Spleen (tissue), 7 donors: ENCODE measurements at regions not wholly inside any gene's neighbourhood (a gene's known extent, or its start where the extent isn't known, plus 50 kb on each side); places are given as distances from the start of the nearest gene placed in this dataset.

Experiments
- POLR2A ChIP-seq, 3 donors: fragments of 450-650 bp; IDR thresholded peaks; one replicate each; pipeline ENCODE4 v1.5.1; 2017; ENCODE audit warnings: antibody characterized with exemption in 3 of 3, mild to moderate bottlenecking in 1 of 3
- TF ChIP-seq, protein P1 (sequence below), 11 experiments: fragments of 200-600 bp in 7 of 11; fragments of 450-650 bp in 4 of 11; sonication (generic) in 4 of 11; IDR thresholded peaks in 8 of 11; conservative IDR thresholded peaks in 3 of 11; 1 replicate in 7 of 11; 2 replicates in 4 of 11; pipeline versions ENCODE4 v1.4.0 to v1.8.0; 2016 to 2021; ENCODE audit warnings: antibody characterized with exemption in 11 of 11, inconsistent platforms in 4 of 11, mild to moderate bottlenecking in 1 of 11
- donor health status: DM: no; HTN: no; CAD: no; lungs with moderate emphysema.
- donor health status: DM: no; HTN: no; CAD: no.
- donor health status: DM: no; HTN: no; CAD: no.

DNA sequence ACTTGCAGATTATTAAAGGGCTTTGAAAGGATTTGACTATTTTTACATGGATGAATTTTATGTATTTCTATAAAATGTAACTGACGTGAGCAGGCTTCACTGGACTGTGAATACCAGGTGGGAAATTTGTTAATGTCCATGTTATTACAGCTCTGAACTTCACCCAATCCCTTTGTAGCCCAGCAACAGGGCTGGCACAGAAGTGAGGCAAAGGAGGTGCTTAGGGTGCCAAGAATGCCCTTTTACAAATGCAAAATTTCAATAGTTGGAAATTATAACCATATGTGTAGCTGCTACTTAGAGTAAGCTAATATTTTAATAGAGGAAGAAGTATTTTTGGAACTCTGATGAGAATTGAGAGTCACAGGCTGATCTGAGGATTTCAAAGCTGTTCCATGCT is 53.7 kb upstream of the FAM98A start:
- TF ChIP-seq, protein P1, sequence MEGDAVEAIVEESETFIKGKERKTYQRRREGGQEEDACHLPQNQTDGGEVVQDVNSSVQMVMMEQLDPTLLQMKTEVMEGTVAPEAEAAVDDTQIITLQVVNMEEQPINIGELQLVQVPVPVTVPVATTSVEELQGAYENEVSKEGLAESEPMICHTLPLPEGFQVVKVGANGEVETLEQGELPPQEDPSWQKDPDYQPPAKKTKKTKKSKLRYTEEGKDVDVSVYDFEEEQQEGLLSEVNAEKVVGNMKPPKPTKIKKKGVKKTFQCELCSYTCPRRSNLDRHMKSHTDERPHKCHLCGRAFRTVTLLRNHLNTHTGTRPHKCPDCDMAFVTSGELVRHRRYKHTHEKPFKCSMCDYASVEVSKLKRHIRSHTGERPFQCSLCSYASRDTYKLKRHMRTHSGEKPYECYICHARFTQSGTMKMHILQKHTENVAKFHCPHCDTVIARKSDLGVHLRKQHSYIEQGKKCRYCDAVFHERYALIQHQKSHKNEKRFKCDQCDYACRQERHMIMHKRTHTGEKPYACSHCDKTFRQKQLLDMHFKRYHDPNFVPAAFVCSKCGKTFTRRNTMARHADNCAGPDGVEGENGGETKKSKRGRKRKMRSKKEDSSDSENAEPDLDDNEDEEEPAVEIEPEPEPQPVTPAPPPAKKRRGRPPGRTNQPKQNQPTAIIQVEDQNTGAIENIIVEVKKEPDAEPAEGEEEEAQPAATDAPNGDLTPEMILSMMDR (IDR thresholded peaks at IDR 0.05 in 8 of 11, conservative IDR thresholded peaks at IDR 0.05 in 3 of 11): no peak
- TF ChIP-seq POLR2A (IDR thresholded peaks at IDR 0.05): no peak
